NCI-H446 treated with DMSO at 0.1 percent for 48 hours (cell line): ENCODE measurements at regions not wholly inside any gene's neighbourhood (a gene's known extent, or its start where the extent isn't known, plus 50 kb on each side); places are given as distances from the start of the nearest gene placed in this dataset.

Experiments
- DNase-seq: peaks from one replicate; lab custom pipeline; 2025; lab: John Stamatoyannopoulos, UW

- no peak for DNase-seq
These were observed 819.9 kb downstream of the OLFM4 start for GRCh38 chr13:53848366-53848961.

- no peak for DNase-seq
These were observed 825.7 kb downstream of the OLFM4 start for GRCh38 chr13:53854321-53854720.

GRCh38 chr13:53856573-53857195 lies 828.1 kb downstream of the OLFM4 start:
- DNase-seq, result no peak

GRCh38 chr13:53863520-53863919 lies 834.9 kb downstream of the OLFM4 start:
- DNase-seq, result no peak

- no peak for DNase-seq
These were observed 844.9 kb downstream of the OLFM4 start for GRCh38 chr13:53873558-53873957.

GRCh38 chr13:53878861-53879260 lies 850.2 kb downstream of the OLFM4 start:
- no peak for DNase-seq

GRCh38 chr13:53885997-53886396 lies 857.4 kb downstream of the OLFM4 start:
- no peak for DNase-seq

GRCh38 chr13:53890696-53891095 lies 862.1 kb downstream of the OLFM4 start:
- DNase-seq, result no peak

GRCh38 chr13:53901593-53901992 lies 873.0 kb downstream of the OLFM4 start:
- DNase-seq, result no peak

- no peak for DNase-seq
These were observed 879.3 kb downstream of the OLFM4 start for GRCh38 chr13:53907891-53908290.

GRCh38 chr13:53920916-53921315 lies 892.3 kb downstream of the OLFM4 start:
- DNase-seq, result no peak

- no peak for DNase-seq
These were observed 892.9 kb downstream of the OLFM4 start for GRCh38 chr13:53921473-53921872.

- no peak for DNase-seq
These were observed 913.1 kb downstream of the OLFM4 start for GRCh38 chr13:53941588-53942190.

GRCh38 chr13:53946500-53946899 lies 917.9 kb downstream of the OLFM4 start:
- no peak for DNase-seq

- peak; percentile 13 for DNase-seq
These were observed 924.6 kb downstream of the OLFM4 start for GRCh38 chr13:53953183-53953582.
